HG03108 (cell line): ENCODE measurements at regions not wholly inside any gene's neighbourhood (a gene's known extent, or its start where the extent isn't known, plus 50 kb on each side); places are given as distances from the start of the nearest gene placed in this dataset.
"Not testable (repeated sequence)": the region's sequence is repeated elsewhere in the genome, so short reads cannot be mapped to it uniquely, and the experiment has no call there.

Experiments
- ATAC-seq: cut with Tn5 transposase; IDR thresholded peaks from one replicate; pipeline ENCODE4 v1.9.1; 2021; ENCODE audit warnings: moderate library complexity; ENCODE audit not compliant: unreplicated experiment

DNA sequence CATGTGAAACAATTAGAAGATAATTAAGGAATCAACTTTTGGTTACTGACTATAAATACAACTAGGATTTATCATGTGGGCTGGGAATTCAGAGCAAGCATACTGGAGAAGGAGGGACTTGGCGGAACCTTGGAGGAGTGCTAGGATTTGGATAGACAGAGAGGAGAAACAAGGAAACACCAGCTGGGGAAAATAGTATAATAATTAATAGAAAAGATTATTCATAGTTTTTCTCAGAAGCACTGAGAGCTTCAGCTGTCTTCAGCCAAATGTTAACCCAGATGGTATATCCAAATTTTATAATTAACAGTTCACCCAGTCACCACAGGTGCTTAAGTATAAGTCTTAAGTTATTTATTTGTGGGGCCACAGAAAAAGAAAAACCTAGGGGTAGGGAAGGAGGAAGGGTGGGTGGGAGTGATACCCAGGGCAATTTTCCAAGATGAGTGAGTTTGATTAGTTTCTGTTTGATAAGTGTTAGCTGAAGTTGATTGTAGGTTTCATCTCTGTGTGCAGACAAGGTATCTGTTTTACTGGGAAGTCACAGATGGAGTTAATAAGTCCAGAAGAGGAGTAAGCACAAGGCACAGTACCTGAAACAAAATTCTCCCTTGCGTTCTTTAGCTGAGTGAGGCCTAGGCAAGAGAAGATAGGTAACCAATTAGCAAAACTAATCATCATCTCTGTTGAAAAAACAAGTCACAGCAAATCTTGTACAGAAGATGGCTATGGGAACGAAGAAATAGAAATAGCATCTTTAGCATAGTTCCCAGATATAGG, 175.5 kb downstream of the TFAP2B start:
- no peak for ATAC-seq

DNA sequence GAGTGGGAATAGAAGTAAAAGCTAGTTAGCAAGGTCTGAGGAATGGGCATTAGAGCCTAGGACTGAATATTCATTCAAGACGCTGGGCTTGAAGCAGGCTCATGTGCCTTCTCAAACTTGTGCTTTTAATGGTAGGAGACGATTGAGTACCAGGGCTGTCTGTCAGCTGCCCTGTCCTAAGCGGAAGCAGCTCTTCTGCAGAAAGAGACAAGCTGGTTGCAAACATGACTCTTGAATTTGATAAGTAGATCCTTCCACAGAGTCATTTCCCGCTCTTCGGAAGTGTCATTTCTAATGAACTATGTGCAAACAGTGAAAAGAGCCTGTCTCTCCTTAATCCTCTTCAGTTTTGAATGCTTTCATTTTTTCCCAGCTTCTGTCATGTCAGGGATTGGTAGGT, 176.4 kb downstream of the TFAP2B start:
- ATAC-seq, result no peak

GRCh38 chr6:50998905-50999304, 180.2 kb downstream of the TFAP2B start:
- ATAC-seq, result no peak

DNA sequence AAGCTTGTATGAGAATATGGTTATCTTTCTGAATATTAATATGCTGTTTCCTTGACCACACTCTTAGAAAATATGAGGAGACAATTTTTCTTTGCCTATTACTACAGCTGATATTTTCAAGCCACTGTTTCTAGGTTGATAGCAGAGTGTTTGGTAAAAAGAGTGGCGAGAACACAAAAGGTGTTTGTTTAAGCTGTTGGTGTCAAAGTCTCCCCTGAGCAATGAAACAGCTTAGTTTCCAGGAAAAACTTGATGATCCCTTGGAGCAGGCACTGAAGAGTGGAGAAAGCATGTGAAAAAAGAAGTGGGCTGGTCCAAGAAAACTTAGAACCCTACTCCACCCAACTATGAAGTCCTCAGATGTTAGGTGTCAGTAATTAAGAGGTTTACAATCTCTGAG, 182.7 kb downstream of the TFAP2B start:
- no peak for ATAC-seq

DNA sequence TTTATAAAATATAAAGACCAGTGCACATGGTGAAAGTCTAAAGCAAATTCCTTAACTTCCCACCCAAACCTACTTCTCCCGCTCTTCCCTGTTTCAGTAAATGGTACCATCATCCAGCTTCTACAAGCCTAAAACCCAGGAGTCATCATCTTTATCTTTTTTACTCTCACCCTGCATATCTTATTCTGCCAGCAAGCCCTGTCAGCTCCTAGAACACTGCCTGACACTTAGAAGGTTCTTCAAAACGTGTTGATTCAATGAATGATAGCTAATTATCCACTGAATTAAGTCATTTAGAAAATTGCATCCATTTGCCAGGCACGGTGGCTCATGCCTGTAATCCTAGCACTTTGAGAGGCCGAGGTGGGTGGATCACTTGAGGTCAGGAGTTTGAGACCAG, 185.7 kb downstream of the TFAP2B start:
- ATAC-seq, result no peak

DNA sequence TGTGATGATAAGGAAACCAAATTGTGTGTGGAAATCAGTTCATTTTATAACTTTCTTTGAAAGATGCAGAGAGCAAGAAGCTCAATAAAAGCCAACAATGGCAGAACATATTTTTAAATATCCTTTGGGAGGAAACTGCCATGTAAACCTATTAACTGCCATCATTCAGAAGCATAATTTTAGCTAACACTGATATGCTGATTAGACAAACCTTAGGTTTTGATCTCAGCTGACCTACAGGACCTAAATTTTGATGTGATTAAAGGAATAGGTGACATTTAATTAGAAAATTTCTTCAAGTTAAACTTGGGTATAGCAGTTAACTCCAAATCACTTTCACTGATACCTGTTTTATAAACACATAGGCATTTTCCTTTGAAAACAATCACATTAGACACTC, 187.1 kb downstream of the TFAP2B start:
- no peak for ATAC-seq

- ATAC-seq, result no peak
These were observed 188.6 kb downstream of the TFAP2B start for GRCh38 chr6:51007237-51007636.

DNA sequence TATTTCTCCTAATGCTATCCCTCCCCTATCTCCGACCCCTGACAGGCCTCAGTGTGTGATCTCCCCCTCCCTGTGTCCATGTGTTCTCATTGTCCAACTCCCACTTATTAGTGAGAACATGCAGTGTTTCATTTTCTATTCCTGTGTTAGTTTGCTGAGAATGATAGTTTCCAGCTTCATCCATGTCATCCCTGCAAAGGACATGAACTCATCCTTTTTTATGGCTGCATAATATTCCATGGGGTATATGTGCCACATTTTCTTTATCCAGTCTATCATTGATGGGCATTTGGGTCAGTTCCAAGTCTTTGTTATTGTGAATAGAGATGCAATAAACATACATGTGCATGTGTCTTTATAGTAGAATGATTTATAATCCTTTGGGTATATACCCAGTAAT, 190.0 kb downstream of the TFAP2B start:
- ATAC-seq, result not testable (repeated sequence)

- ATAC-seq, result no peak
These were observed 194.7 kb downstream of the TFAP2B start for GRCh38 chr6:51013376-51013775.

DNA sequence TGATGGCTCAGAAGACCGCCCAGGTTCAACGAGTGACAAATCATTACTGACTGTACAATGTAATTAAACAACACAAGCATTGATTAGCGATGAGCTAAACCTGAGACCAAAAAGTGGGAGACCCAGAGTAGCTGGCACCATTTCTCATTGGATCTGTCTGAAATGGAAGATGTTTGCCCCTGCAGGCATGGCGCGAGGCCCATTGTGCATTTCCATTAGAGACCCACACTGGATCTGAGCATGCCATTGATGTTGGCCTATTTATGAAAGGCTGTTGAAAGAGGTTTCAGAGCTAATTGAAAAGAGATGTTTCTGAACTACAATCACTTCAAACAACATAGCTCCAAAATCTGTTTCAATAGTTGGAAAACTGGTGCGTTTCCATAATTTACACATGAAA, 196.7 kb downstream of the TFAP2B start:
- ATAC-seq, result no peak

DNA sequence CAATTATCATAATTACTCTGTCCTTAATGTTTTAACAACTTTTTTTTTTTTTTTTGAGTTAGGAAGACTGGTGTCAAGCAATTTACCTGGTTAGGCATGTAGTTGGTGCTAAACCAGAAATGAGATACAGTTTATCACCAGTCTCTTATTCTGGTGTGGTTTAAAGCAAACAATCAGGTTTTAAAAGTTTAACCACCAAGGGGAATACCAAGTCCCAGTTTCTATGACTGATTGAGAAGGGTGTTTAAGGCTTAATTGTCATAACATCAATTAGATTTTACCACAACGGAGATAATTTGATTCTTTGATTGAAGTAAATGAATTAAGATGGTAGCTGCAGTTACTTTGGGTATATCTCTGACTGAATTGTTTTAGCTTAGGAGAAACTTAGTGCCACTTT, 197.8 kb downstream of the TFAP2B start:
- ATAC-seq, result no peak

- no peak for ATAC-seq
These were observed 201.1 kb downstream of the TFAP2B start for GRCh38 chr6:51019806-51020205.

DNA sequence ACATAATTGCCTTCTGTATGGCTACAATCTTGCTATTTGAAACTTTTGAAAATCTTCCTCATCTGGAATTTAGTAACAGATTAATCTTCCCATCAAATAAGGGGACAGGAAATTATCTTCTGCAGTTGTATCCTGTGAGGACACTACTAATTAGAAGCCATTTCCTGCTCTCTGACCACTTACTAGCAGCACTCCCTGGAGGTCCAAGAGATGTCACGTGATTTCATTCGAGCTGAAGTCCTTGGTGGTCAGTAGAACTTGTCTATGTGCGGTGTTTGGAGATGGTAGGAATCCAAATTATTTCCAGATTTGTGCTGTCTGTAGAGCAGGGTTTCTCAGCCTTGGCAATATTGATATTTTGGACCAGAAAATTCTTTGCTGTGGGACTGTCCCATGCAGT, 202.5 kb downstream of the TFAP2B start:
- ATAC-seq, result no peak

DNA sequence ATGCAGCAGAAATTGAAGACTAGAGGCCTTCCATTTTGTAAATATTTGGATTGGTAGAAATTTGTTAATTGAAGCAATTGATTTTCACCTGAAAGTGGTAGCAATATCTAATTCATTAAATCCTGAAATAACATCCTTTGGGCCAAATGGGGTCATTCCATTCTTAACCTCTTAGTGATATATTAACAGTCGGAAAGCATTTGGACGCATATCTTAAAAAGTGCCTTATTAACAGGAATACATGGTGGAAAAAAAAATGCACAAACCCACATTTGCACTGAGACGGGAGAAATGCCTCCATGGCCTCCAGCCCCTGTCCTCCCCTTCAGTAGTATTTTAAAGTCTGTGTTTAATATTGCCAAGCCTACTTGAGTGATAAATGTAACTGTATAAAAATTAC, 205.5 kb downstream of the TFAP2B start:
- no peak for ATAC-seq

- no peak for ATAC-seq
These were observed 206.6 kb downstream of the TFAP2B start for GRCh38 chr6:51025082-51025777.

DNA sequence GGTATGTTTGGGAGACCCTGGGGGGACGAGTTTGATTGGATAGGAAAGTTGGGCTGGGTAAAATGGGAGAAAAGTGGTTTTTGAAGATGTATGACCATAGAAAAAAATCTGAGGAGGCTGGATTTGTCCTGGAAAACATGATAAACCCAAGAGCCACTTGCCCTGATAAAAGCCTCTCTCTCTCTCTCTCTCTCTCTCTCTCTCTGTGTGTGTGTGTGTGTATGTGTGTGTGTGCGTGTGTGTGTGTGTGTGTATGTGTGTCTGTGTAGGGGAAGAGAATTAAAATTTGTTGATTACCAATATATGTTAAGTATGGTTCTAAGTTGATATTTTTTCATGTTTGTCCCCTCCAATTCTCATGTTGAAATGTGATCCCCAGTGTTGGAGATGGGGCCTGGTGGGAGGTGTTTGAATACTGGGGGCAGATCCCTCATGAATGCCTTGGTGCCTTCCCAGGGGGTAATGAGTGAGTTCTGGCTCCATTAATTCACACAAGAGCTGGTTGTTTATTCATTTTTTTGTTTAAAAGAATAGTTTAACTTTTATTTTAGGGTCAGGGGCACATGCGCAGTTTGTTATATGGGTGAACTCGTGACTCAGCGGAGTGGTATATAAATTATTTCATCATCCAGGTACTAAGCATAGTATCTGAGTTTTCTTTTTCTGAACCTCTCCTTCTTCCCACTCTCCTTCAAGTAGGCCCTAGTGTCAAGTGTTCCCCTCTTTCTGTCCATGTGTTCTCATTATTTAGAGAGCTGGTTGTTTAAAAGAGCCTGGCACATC, 208.8 kb downstream of the TFAP2B start:
- no peak for ATAC-seq

DNA sequence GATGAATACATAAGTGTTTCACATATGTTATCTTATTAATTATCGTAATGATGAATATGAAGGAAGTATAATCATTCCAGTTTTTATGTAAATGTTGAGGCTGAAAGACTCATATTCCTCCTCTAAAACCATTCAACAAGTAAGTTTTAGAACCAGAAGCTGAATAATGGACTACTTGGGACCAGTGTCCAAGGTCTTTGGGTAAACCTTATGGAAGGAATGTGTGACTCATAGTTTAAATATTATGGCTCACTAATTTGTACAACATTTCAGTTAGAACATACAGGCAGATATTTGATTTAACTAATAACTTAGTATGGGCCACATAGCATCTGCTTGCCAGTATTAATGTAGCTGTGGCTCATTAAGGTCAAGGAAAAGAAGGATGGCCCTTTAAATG, 209.6 kb downstream of the TFAP2B start:
- no peak for ATAC-seq

DNA sequence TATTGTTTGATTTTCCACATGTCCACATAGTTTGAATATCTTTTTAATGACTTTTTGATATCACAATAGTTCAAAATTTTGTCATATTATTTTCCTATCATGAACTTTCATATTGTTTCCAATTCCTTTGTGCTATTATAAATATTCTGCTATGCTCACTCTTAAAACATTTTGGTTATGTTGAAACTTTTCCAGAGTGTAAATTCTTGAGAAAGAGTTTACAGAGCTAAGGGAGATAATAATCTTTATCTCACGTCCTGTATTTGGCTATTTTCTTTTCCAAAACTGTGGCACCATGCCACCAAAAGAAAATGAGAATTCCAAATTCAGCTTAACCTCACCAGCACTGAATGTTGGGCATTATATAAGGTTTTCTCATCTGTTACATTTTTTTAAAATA, 210.9 kb downstream of the TFAP2B start:
- no peak for ATAC-seq

- ATAC-seq, result no peak
These were observed 226.9 kb downstream of the TFAP2B start for GRCh38 chr6:51045548-51045947.

GRCh38 chr6:51049288-51049982, 230.8 kb downstream of the TFAP2B start:
- no peak for ATAC-seq
